ENCODE measurements at regions not wholly inside any gene's neighbourhood (a gene's known extent, or its start where the extent isn't known, plus 50 kb on each side); places are given as distances from the start of the nearest gene placed in this dataset.

GRCh38 chr1:222047366-222047765 is 305.5 kb upstream of the DUSP10 start:
- in situ Hi-C loops (cut with HindIII; ENCODE audit: low sequenced_read_pairs) = no loop called here

GRCh38 chr1:222046684-222047263 is 304.9 kb upstream of the DUSP10 start:
- in situ Hi-C loops (cut with HindIII; ENCODE audit: low sequenced_read_pairs) = no loop called here

- in situ Hi-C loops (cut with HindIII; ENCODE audit: low sequenced_read_pairs) = no loop called here
Measured at GRCh38 chr1:222045786-222046185, 303.9 kb upstream of the DUSP10 start.

GRCh38 chr1:222045236-222045635 is 303.3 kb upstream of the DUSP10 start:
- in situ Hi-C loops (cut with HindIII; ENCODE audit: low sequenced_read_pairs) = no loop called here

- in situ Hi-C loops (cut with HindIII; ENCODE audit: low sequenced_read_pairs) = no loop called here
Measured at GRCh38 chr1:222043444-222044292, 301.8 kb upstream of the DUSP10 start.

GRCh38 chr1:222042120-222042519 is 300.2 kb upstream of the DUSP10 start:
- in situ Hi-C loops (cut with HindIII; ENCODE audit: low sequenced_read_pairs) = no loop called here

- in situ Hi-C loops (cut with HindIII; ENCODE audit: low sequenced_read_pairs) = no loop called here
Measured at GRCh38 chr1:222040955-222041354, 299.1 kb upstream of the DUSP10 start.

GRCh38 chr1:222040121-222040805 is 298.4 kb upstream of the DUSP10 start:
- in situ Hi-C loops (cut with HindIII; ENCODE audit: low sequenced_read_pairs) = no loop called here

- in situ Hi-C loops (cut with HindIII; ENCODE audit: low sequenced_read_pairs) = no loop called here
Measured at GRCh38 chr1:222038971-222039370, 297.1 kb upstream of the DUSP10 start.

- in situ Hi-C loops (cut with HindIII; ENCODE audit: low sequenced_read_pairs) = no loop called here
Measured at GRCh38 chr1:222037720-222038119, 295.8 kb upstream of the DUSP10 start.

- in situ Hi-C loops (cut with HindIII; ENCODE audit: low sequenced_read_pairs) = no loop called here
Measured at GRCh38 chr1:222034790-222035189, 292.9 kb upstream of the DUSP10 start.

GRCh38 chr1:222033450-222033849 is 291.6 kb upstream of the DUSP10 start:
- in situ Hi-C loops (cut with HindIII; ENCODE audit: low sequenced_read_pairs) = no loop called here

- in situ Hi-C loops (cut with HindIII; ENCODE audit: low sequenced_read_pairs) = no loop called here
Measured at GRCh38 chr1:222031318-222031717, 289.4 kb upstream of the DUSP10 start.

- in situ Hi-C loops (cut with HindIII; ENCODE audit: low sequenced_read_pairs) = no loop called here
Measured at GRCh38 chr1:222028676-222029075, 286.8 kb upstream of the DUSP10 start.

- in situ Hi-C loops (cut with HindIII; ENCODE audit: low sequenced_read_pairs) = no loop called here
Measured at GRCh38 chr1:222028116-222028515, 286.2 kb upstream of the DUSP10 start.

GRCh38 chr1:222026280-222026679 is 284.4 kb upstream of the DUSP10 start:
- in situ Hi-C loops (cut with HindIII; ENCODE audit: low sequenced_read_pairs) = no loop called here

GRCh38 chr1:222023025-222023424 is 281.1 kb upstream of the DUSP10 start:
- in situ Hi-C loops (cut with HindIII; ENCODE audit: low sequenced_read_pairs) = no loop called here

GRCh38 chr1:222021129-222021528 is 279.2 kb upstream of the DUSP10 start:
- in situ Hi-C loops (cut with HindIII; ENCODE audit: low sequenced_read_pairs) = no loop called here

- in situ Hi-C loops (cut with HindIII; ENCODE audit: low sequenced_read_pairs) = no loop called here
Measured at GRCh38 chr1:222020553-222020952, 278.7 kb upstream of the DUSP10 start.

- in situ Hi-C loops (cut with HindIII; ENCODE audit: low sequenced_read_pairs) = no loop called here
Measured at GRCh38 chr1:222019029-222019428, 277.1 kb upstream of the DUSP10 start.

GRCh38 chr1:222018041-222018440 is 276.2 kb upstream of the DUSP10 start:
- in situ Hi-C loops (cut with HindIII; ENCODE audit: low sequenced_read_pairs) = no loop called here

- in situ Hi-C loops (cut with HindIII; ENCODE audit: low sequenced_read_pairs) = no loop called here
Measured at GRCh38 chr1:222015686-222016085, 273.8 kb upstream of the DUSP10 start.

Measured in DLD1 (cell line).